ENCODE measurements at regions not wholly inside any gene's neighbourhood (a gene's known extent, or its start where the extent isn't known, plus 50 kb on each side); places are given as distances from the start of the nearest gene placed in this dataset.

DNA sequence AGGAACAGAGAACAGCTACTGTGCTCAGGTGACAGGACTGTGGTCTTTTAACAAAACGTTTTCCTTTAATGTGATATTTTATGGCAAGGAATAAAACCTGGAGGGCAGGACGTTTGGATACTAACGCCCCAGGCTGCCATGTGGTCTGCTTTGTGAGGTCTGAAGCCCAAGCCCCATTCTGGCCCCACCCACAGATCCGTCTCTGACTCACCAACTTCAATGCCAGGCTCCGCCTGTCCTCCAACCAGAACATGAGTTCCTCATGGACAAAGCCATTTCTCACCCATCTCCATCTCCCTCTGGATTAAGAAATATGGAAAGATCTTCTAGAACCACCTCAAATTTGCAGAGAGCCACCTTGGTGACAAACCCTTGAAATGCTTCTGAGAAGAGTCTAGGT, 148.8 kb downstream of the CRYBB2 start:
- no peak for DNase-seq

- no peak for DNase-seq
Observed at GRCh38 chr22:25369041-25369440, 149.6 kb downstream of the CRYBB2 start.

DNA sequence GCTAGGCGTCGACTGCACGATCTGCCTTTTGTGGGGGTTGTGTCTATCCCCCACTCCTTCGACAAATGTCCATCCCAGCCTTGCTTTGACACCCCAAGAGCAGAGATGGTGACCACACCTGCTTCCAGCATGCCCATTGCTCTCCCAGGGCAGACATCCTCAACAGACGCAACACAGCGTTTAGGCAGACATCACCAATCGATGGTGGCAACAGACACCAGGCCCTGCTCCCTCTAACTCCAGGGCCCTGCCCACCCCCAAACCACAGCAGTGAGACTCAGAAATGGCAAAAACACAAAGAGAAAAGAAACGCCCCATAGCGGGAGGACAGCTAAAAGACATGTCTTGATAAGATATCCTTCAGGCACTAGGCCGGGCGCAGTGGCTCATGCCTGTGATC, 150.9 kb downstream of the CRYBB2 start:
- DNase-seq = no peak

- no peak for DNase-seq
Observed at GRCh38 chr22:25372000-25372595, 152.7 kb downstream of the CRYBB2 start.

DNA sequence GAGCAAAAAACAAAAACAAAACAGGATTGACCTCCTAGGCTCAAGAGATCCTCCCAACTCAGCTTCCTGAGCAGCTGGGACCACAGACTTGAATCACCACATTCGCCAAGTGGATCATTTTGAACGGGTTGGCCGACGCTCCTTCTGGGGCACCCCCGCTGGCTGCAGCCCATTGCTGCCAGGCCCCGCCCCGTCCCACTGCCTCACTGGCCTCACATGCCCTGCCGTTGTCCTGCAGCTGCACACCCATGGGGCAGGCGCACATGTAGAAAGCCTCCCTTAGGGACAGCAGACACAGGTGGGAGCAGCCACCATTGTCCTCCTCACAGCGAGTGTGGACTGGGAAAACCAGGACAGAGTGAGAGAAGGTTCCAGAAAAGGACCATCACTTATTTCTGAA, 154.5 kb downstream of the CRYBB2 start:
- DNase-seq = no peak

DNA sequence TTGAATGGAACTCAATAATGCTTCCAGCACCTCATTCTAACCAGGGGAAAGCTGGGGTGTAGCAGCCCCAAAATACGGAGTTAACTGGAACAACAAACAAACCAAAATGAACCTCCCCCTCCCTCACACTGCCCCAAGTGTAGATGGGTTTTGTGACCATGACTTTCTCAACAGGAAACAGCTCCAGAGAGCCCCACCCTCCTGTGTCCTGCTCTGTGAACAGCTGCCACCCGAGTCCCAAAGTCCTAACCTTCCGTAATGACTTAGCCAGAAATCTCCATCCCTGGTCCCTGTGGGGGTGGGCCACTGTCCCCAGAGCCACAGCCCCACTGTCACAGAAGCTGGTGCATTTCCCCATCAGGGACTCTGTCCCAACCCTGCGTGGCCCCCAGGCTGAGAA, 155.4 kb downstream of the CRYBB2 start:
- no peak for DNase-seq

DNA sequence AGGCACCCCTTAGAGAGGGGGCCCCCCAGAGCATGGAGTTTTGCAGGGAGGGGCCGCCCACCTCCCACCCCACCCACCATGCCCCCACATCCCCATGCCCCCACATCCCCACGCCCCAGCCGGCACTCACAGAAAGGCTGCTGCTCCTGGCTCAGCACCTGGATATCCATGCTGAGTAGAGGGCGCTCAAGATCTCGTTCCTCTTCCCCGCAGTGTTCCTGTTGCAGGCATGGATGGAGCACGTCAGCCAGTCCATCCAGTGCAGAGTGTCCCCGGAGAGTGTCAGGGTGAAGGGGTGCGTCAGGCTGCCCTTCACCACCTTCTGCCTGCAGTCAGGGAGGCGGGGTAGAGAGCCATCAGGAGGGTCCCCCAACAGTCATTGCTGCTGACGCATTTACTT, 156.2 kb downstream of the CRYBB2 start:
- DNase-seq = no peak

DNA sequence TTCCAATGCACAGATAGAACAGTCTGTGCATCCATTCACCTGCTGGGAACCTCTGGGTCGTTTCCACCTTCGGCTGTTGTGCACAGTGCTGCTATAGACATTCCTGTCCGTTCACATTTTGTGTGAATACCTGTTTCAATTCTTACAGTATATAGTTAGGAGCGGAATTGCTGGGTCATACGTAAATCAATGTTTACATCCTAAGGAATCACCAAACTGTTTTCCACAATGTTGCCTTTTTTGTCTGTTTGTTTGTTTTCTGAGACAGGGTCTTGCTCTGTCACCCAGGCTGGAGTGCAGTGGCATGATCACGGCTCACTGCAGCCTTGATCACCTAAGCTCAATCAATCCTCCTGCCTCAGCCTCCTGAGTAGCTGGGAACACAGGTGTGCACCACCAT, 158.3 kb downstream of the CRYBB2 start:
- DNase-seq = no peak

DNA sequence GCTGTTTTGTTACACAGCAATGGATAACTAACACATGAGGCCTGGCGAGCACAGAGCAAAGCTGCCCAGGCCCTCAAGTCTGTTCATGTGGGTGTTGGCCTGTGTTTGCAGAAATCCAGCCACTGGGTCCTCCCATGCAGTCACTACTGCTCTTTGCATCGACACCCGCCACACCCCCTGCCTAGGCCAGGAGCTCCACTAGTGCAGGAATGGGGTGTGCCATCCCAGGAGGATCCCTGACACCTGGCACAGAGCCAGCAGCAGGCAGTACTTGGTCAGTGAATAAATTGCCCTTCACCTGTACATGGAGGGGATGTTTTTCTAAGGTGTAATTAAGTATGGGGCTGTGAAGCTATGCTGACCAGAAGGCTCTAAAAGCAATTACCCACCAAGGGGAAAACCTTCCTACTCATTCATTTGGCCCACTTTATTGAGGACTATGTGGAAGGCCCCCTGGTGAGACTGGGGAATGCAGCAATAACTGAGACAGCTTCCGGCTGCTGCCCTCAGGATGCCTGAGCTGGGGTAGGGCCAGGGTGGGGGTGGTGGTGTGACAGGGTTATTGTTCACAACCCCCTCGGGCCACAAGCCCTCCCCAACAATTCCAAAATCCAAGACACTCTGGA, 160.8 kb downstream of the CRYBB2 start:
- no peak for DNase-seq

GRCh38 chr22:25382762-25383161, 163.3 kb downstream of the CRYBB2 start:
- no peak for DNase-seq

GRCh38 chr22:25383278-25383820, 163.9 kb downstream of the CRYBB2 start:
- DNase-seq = no peak

DNA sequence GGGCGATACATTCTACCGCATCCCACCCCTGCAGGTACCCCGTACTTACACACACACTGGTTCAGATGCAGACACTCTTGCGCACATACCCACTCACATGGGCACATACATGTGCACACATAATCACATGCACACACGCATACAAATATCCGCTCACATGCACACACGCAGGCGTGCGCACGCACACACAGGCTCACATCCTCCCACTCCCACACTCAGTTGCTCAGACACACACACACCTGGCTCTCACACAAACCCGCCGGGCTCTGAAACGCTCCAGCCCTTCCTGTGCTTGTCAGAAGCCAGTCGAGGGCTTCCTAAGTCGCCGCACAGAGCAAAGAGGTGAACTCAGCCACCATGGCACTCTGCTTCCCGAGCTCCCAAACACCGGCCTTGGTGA, 164.5 kb downstream of the CRYBB2 start:
- no peak for DNase-seq

GRCh38 chr22:25386538-25386884, 167.1 kb downstream of the CRYBB2 start:
- no peak for DNase-seq

- no peak for DNase-seq
Observed at GRCh38 chr22:25388415-25388814, 169.0 kb downstream of the CRYBB2 start.

GRCh38 chr22:25388866-25389540, 169.6 kb downstream of the CRYBB2 start:
- DNase-seq = no peak

DNA sequence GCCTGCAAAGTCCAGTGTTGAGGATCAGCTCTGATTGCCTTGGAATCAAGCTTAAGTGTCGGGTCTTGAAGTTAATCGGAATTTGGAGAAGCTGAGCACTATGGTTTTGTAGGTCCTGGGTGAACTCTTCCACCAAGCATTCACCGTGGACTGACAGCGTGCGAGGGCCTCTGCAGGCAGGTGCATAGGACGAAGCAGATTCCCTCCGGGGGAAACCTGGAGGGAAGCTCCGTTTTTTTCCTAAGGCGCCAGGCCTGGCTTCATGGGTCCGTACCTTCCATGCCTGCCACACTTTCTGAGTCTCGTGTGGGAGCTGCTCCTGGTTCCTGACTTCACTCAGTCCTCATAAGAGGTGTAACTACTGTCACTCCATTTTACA, 170.1 kb downstream of the CRYBB2 start:
- DNase-seq = no peak

DNA sequence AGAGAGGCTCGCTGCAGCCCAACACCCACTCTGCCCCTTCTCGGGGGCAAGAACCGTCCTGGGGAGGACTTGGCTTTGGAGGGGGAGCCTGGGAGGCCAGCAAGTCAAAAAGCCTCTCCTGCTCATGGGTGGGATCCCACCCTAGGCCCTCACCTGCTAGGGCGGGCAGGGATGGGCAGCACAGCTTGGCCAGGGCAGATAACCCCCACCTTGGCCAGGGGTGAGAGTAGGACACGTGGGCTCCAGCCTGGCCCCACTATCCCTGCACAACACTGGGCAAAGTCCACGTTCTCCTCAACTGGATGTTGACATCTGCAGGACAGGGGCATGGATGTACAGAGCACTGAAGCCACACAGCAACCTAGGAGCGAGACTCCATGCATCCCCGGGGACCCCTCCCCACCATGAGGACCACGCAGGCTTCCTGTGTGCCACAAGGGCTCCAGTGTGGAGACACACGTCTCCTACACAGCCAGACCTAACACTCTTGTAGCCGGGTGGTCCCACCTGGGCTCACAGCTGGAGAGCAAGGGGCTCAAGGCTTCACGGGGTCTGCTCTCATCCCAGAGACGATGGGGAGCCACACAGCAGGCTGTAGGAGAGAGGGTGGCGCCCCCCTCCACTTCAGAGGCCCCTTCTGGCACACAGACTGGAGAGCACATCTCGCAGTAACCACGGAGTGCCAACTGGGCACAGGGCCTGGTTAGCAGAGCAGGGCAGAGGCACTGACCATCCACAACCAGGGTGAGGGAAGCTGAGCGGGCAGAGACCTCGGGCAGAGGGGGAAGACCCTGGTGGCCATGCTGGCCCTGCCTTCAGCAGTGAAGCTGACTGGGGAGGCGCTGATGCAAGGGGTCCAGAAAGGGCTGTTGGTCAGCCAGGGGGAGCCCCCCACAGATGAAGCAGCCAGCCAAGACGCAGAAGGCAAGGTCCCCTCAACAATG, 171.1 kb downstream of the CRYBB2 start:
- DNase-seq = no peak

DNA sequence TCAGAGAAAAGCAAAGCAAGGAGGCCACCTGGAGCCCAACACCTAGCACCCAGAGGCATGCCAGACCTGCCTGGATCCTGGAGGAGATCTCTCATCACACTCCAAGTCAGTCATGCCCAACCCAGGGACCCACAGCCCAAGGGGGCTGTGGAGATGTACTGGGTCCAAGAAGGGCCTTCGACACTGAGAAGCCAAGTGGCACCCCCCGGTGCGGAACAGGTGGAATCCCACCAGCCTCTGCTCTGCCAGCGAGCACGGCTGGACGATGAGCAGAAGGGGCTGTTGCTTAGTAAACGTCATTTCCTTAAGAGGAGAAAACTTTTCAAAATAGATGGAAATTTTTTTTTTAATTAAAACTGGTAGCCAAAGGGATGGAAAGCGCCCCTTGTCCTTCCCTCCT, 171.9 kb upstream of the GRK3 start:
- no peak for DNase-seq

DNA sequence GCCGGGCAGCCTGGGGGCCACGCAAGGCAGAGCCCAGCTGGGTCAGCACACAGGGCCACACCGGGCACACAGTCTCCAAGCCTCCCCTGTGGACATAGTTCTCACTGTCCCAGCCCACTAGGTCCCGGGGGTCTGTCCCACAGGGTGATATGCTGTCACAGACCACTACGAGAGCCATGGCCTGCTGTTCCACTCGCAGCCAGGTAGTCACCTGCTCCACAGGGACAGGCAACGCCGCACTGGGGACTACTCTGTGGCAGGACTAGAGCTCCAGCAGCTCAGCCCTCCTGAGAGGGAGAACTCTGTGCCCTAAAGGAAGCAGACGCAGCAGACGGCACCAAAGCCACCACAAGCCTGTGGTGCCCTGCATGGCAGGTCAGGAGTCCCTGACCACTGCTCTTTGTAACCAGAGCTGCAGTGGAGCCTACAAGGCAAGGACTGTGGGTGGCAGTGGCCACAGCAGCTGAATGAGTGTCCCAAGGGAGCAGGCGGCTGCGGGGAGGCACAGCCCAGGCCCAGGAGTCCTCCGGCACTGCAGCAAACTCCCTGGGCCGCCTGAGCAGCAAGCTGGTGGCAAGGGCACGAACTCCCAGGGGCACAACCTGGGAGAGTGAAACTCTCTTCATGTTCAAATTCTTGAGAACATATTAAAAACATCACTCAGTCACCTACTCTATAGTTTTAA, 171.2 kb upstream of the GRK3 start:
- DNase-seq = no peak

DNA sequence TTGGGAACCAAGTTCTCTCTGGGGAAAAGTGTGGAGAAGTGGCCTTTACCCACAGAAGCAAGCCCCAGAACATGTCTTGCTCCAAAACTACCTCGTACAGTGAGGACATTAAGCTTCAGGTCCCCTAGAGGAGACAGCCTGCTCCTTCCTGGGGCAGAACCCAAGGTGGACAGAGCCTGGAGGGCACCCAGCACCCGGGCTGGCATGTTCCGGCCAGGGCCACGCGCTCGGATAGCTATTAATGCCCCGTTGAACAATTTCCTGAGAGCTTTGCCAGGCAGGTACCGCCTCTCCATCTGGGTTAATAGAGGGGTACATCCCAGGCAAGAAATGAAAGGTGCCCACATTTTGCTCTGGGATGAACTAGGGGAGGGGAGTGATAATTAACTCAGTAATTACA, 169.0 kb upstream of the GRK3 start:
- DNase-seq = no peak

GRCh38 chr22:25395915-25396314, 168.6 kb upstream of the GRK3 start:
- no peak for DNase-seq

- DNase-seq = no peak
Observed at GRCh38 chr22:25396615-25397200, 167.8 kb upstream of the GRK3 start.
